ENCODE measurements at regions not wholly inside any gene's neighbourhood (a gene's known extent, or its start where the extent isn't known, plus 50 kb on each side); places are given as distances from the start of the nearest gene placed in this dataset.
"Not testable (repeated sequence)": the region's sequence is repeated elsewhere in the genome, so short reads cannot be mapped to it uniquely, and the experiment has no call there.

DNA sequence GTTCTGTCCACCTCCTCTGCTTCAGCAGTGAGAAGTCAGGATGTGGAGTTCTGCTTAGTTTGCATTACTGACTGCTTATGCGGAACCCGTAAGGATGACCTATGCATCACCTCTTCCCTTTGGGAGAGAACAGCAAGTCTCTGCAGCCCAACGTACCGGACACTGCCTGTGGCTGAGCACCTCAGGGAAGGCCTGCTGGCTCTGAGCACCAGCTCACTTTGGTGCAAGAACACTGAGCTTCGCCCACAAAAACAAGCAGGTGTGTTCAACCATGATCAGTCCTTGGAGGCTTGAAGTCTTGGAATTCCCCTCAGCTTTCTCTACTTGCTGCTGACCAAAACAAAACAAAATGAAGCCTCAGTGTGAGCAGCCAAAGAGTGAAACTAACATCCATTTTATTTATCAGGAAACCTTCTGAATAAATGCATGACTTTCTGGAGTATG lies 52.7 kb upstream of the NCK2 start:
- DNase-seq, result no peak

DNA sequence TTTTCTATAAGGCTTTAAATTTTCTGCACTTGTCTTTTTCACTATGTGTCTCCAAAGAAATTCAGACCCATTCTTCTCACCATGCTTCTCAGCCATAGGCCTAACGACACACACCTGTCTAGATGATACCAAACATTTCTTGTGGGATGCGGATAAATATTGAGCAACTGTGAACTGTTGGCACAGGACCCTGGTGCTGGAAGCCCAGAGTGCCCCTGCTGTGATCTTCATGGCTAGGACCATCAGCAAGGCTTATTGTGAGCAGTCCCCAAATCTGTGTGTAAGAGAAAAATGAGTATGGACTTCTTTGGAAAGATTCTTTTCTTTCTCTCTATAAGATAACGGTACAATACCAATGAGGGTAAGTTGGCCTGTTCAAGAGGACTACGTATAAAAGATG lies 54.1 kb upstream of the NCK2 start:
- DNase-seq, result no peak

DNA sequence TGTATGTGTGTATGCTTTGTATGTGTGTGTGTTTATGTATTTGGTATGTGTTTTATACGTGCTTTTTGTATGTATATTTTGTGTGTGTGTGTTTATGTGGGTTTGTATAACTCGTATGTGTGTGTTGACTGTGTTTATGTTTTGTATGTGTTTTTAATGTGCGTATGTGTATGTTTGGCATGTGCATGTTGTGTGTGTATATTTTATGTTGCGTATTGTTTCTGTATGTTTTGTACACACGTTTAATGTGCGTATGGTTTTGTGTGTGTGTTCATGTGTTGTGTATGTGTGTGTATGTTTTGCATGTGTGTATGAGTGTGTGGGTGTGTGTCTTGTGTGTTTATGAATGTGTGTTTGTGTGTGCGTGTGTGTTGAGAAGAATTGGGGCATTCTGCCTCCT lies 55.2 kb upstream of the NCK2 start:
- DNase-seq, result no peak

DNA sequence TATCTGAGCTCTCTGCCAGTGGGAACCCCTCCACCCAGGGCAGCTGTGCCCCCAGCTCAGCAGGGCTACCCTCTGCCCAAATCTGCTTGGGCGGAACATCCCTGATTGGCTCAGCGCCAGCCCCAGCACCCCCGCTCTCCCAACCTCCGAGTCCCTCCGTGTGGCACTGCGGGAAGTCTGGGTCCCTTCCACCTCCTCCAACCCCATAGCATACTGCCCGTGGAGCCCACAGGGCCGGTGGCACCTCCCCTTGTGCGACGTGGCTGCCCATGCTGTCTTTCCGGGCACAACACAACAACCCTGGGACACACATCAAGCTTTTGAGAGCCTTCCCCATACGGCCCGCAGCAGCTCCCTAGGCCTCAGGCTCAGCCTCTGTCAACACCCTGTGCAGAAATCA lies 55.8 kb upstream of the NCK2 start:
- no peak for DNase-seq

DNA sequence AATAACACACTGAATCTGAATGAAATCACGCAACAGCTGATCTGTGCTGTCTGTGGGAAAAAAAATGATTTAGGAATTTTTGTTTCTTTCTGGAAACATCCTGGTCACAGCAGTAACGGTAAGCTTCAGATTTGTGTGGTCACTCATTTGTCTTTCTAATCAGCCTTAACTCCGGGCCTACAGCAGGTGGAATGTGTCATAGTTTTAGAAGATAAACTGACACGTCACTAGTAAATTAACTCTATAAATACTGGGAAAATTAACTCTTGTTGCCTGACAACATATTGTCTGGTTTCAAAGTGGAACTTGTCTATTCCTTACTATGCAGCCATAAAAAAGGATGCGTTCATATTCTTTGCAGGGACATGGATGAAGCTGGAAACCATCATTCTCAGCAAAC lies 58.1 kb upstream of the NCK2 start:
- no peak for DNase-seq

DNA sequence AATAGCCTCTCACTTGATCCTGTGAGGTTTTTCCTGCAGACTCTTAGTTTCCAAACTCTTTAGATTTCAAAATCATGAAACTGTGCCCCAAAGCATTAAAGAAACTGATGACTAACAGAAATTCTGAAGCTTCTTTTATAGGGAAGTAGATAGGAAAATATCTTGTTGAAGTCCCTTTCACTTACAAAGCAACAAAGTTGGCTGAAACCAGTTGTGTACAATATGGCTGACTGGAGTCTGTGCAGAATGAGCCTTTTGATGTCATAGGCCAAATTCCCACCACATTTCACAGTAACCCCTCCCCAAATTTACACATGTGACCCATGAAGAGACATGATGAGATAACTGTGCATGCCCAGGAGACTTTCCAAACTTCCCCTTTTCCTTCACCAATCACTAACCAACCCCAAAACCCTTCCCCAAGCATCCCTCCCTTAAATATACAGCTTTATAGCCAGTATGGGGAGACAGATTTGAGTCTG lies 61.7 kb upstream of the NCK2 start:
- DNase-seq, result no peak

DNA sequence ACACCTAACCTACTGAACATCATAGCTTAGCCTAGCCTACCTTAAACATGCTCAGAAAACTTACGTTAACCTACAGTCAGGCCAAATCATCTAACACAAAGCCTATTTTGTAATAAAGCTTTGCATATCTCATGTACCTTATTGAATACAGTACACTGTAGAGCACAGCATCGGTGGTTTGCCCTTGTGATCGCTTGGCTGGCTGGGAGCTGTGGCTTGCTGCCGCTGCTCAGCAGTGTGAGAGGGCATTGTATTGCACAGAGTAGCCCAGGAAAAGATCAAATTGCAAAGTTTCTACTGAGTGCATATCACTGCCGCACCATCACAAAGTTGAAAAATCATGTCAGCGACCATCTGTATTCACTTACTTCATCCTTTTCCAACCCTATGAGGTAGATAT lies 62.3 kb upstream of the NCK2 start:
- no peak for DNase-seq

DNA sequence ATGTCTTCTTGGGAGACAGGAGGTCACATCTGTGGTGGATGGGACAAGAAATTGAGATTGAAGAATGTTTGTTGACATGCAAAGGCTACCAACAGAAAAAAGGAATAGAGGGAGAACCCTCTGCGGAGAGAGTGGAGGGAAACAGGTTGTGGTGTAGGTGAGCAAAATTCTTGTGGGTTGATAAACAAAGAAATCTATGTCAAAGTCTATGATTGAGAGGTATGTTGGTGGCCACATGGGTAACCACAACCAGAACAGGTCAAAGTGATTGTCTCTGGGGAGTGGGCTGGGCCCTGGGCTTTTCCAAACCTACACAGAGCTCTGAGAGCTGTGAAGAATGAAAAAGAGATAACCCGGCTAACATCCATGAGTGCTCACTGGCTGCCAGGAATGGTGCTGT lies 62.8 kb upstream of the NCK2 start:
- no peak for DNase-seq

DNA sequence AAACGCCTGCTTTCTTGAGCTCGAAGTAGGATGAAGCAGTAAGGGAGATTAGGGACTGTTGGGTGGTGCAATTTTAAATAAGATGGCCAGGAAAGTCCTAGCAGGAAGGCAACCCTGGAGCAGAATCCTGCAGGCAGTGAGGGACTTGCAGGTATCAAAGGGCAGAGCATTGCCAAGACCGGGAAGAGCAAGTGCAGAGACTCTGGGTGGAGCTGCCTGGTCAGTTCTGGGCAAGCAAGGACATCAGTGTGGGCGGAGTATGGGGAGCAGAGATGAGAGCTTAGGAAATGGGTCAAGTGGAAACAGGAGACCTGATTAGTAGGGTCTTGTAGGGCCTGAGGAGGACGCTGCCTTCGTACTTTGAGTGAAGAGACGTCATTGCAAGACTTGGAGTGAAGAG lies 64.4 kb upstream of the NCK2 start:
- no peak for DNase-seq

DNA sequence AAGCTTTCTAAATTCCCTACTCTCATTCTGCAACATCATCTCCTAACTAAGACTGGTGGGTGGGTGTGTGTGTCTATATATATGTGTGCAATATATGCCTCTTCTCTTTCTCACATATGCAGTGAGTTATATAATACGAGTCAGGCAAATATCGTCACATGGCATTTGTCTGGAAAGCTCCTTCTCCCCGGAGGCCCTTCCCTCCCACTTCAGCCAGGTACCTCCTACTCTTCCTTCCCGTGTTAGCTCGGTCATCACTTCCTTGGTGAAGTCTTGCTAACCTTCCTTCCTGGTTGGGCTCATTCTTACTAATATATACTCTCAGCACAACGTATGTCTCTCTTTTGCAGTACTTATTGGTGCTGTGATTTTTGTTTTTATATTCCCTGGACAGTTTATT lies 66.4 kb upstream of the NCK2 start:
- no peak for DNase-seq

DNA sequence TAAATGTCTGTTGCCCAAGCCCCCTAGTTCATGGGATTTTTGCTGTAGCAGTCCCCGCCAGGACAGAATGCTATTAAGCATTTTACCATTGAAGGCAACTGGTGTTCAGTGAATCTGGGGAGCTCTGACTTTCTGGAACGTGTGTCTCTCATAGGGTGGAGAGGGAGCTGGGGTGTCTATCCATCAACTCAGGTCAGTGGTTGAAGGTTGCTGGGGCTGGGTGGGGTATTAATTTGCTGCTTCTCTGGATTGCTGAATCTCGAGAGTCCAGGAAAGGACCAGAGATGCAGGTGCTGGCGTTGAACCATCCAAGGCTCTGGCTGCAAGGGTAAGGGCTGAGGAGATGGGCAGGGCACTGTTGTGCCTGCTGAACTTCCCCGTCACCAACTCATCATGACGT lies 66.8 kb upstream of the NCK2 start:
- no peak for DNase-seq

DNA sequence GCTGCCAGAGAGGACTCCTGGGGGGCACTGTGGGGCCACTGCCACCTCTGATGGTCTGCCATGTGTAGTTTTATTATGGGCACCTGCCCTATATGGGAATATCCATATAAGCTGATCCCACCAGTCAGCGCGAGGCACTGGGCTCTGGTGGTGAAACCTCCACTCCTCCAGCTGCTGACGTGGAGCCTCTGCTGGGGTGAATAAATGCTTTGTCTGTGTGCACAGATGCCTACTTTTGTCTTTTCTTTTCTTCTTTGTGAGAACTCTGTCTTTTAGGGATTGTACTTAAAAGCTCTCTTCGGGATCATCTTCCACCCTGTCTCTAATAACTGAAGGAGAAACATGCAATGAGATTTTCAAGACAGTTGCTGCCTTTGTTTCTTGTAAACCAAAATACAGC lies 68.9 kb upstream of the NCK2 start:
- DNase-seq, result no peak

DNA sequence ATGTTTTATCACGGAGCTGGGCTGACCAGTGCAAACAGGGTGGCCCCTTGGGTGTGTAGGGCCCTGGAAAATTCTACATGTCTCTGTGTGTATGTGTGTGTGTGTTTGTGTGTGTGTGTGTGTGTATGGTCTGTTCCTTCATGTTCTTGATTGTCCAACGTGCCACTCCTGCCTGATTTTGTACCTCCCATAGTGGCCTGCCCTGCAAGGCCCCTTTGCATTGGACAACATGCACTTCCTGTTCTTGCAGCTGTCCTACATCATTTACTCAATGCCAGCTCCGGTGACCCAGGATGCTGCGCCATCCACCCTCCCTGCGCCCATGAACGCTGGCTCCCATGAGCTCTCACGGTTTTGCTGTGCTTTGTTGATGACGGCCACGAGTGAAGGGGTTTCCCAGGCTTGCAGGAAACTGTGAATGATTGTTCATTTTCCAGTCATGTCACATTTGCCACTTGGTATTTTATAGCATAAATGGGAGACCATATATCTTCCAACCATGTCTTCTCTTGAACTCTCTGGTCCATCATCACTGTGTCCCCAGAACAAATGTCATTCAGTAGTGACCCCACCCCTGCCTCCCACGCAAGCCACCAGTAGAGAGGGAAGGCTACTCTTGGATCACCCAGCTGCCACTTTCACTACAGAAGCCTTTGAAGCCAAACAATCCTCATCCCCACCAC lies 69.7 kb upstream of the NCK2 start:
- DNase-seq, result no peak

DNA sequence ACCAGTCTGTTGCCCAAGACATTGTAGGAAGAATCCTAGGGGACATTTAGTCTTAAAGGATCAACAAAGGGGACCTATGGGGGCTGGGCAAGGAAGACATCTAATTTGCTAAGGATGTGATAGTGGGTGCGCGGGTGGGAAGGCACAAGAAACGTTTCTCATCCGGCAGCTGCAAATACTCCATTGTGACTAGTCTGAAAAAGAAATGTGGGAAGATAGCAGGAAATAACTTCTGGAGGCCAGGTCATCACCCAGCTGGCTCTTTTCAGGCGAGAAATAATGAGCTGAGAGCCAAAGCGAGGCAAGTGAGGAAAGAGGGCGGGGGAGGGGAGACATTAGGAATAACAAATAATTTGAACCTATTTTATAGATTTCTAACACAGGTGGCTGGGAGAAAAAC lies 70.3 kb upstream of the NCK2 start:
- DNase-seq, result no peak

DNA sequence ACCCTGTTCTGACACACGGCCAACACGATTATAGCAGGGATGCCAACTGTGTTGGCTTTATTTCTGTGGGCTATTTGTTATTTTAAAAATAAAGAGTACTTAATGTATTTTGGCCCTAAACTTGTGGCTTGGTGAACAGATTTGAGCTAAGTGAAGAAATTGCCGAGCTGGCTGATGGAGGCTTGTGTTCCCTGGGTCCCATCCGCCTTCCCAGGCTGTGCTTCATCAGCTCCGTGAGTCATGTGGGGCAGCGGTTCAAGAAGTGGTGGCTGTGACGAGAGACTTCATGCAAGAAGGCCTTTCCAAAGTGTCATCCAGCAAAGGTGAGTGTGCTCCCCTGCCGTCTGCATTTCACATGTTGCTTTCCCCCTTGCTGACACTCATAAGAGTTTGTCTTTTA lies 73.6 kb upstream of the NCK2 start:
- no peak for DNase-seq

DNA sequence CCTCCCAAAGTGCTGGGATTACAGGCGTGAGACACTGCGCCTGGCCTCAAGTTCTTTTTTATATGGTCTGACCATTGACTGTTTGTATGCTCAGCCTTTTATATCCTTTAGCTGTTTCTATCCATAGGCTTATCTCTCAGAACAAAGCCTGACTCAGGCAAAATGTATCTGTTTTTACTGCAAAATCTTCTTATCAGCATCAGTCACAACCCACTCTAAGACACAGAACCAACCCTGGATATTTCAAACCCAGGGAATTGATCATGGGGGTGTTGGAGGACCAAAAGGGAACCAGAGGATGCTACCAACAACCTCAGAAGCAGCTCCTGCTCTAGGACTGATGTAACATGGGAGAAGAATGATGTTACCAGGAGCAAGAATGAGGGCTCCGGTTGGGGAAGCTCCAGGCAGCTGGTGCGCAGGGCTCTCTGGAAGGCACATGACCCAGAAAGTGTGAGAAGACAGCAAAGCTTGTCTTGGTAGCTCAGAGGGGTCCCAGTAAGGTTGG lies 75.3 kb upstream of the NCK2 start:
- DNase-seq, result no peak

DNA sequence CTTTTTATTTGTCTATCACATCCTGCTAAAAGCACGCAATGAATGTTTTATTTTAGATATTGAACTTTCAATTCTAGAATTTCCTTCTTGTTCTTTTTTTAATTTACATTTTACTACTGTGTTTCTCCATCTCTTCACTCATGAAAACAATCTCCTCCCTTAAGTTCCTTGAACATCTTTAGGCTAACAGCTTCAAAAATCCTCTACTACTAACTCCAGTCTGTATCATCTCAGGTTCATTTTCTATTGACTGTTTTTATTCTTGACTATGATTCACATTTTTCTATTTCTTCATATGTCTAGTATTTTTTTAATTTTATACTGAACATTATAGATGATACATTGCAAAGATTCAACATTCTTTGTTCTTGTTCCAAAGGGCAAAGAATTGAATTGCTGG lies 79.2 kb upstream of the NCK2 start:
- no peak for DNase-seq

DNA sequence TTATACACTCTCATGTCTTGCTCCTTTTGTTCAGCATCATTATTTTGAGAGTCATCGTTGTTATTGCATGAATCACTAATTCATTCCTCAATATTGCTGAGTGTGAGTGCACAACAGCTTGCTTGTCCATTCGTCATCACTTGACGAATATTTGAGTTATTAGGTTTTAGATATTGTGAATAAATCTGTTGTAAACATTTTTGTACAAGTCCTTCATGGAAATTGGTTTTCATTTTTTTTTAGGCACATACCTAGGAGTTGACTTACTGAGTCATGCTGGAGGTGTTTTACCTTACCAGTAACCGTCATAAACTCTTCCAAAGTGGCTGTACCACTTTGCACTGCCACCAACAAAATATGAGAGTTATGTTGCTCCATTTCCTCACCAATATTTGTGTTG lies 84.2 kb upstream of the NCK2 start:
- no peak for DNase-seq

DNA sequence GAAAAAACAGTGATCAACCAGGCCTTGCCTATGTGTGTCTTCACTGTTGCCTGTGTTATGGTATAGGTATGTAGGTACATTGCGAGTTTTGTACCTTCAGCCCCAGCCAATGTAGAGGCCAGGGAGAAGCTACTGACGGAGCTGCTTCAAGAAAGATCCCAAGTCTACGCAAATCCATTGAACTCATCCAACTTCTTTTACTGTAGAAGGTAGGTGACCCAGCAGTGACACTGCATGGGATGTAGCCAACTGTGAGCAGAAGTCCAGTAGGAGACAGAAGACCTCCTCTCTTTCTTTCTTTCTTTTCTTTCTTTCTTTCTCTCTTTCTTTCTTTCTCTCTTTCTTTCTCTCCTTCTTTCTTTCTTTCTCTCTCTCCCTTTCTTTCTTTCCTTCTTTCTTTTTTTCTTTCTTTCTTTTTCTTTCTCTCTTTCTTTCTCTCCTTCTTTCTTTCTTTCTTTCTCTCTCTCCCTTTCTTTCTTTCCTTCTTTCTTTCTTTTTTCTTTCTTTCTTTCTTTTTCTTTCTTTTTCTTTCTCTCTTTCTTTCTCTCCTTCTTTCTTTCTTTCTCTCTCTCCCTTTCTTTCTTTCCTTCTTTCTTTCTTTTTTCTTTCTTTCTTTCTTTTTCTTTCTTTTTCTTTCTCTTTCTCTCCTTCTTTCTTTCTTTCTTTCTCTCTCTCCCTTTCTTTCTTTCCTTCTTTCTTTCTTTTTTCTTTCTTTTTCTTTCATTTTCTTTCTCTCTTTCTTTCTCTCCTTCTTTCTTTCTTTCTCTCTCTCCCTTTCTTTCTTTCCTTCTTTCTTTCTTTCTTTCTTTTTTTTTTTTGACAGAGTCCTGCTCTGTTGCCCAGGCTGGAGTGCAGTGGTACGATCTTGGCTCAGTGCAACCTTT lies 88.7 kb upstream of the NCK2 start:
- DNase-seq, result not testable (repeated sequence)

DNA sequence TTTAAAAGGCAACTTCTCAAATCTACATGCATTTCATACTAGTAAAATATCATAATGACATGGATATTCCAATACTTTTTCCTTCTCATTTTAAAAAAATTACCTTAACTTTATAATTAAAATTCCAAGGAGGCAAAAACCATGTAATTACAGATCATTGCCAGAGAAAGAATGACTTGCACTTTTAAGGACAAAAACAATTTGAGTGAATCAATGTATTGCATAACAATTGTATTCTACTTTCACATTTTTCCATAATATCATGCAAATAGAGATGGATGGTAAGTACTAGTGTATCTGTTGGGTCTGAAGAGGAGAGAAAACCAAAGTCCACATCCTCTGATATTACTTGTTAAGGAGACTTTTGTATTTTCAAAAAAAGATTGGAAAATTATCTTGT lies 89.5 kb upstream of the NCK2 start:
- DNase-seq, result no peak

DNA sequence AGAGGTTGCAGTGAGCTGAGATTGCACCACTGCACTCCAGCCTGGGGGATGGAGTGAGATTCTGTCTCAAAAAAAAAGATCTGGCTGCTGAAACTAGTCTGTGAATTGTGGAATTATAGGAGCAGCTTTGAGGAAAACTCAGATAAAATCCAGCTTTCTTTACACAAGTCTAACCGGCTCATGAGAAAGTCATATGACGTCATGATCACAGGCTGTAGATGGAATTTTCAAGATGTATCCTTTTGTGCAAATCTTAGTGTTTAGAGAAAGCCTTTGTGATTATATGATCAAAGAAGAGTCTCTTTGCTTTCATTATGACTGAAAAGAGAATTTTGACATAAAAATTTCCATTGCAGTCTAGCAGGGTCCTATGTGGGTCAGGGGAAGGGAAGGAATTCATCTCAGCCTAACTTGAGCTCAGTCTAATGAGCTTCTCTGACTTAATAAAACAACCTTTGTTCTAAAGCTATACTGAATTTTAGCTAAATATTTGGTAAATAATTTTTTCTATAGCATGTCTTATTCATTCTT lies 90.2 kb upstream of the NCK2 start:
- no peak for DNase-seq

DNA sequence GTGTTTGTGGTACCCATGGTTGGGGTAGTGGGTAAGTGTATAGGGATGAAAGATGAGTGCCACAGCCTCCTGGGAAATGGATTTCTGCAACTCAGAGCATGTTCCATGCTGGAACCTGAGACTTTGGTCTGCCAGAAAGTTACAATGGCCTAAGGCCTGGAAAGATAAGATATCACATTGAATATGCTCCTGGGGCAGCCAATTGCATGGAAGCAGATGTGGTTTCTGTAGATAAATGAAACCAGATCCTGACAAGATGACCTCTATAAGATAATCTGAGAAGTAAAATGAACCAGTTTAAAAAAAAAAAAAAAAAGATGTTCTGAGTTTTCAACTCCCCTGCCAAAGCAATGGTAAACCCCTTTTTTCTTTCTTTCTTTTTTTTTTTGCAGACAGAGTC lies 91.4 kb upstream of the NCK2 start:
- DNase-seq, result no peak

DNA sequence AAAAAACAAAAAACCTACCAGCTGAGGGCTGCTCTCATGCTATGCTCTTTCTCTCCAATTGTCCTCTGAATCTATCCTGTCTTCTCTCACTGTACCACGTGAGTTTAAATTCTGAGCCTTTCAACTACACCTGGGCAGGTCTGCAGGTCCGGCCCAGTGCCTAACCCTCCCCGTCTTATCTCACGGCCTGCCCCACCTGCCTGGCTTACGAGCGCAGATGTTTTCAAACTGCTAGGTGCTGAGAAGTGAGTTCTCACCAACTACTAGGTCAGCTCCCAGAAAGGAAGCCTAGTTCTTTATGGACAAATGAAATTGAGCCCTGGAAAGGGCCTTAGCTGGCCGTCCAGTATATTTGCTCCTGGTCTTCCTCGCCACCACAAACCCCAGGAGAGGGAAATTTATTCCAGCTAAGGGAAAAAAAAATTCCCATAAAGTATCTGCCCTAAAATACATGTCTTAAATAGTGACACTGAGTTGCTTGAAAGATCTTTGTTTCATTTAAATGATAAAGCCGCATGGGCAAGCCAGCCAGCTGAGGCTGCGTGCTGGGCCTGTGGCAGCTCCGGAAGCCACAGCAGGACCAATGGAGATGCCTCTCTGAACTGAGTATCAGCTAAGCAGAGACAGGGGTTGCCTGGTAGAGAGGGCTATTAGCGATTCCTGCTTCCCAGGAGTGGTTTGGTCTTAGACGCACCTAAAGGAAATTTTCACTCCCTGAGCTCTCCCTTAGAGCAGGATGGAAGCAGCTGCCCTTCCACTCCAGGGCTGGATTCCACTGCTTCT lies 92.5 kb upstream of the NCK2 start:
- DNase-seq, result no peak
